IMR-90 (cell line): ENCODE measurements at regions not wholly inside any gene's neighbourhood (a gene's known extent, or its start where the extent isn't known, plus 50 kb on each side); places are given as distances from the start of the nearest gene placed in this dataset.

Source experiments
- ATAC-seq: fragments of 200-7000 bp; cut with Tn5 transposase; 2 replicates; pipeline ENCODE4 v1.9.1; 2020; ENCODE audit warnings: low read depth, mild to moderate bottlenecking, moderate library complexity
- BruUV-seq: library from RNA; stranded (reverse); fragments of 400-500 nt; replicated peaks from 2 replicates; lab custom pipeline; 2021; lab: Mats Ljungman, UMichigan
- CTCF ChIA-PET: fragments of 300-600 bp; formaldehyde crosslinking; extraction: SDS; loops from one replicate; lab custom pipeline; 2021; ENCODE audit warnings: antibody characterized with exemption; lab: Yijun Ruan, JAX
- POLR2A ChIA-PET: fragments of 300-600 bp; sonication (Branson Sonifier 250); formaldehyde crosslinking; loops from one replicate; lab custom pipeline; 2022; ENCODE audit warnings: antibody characterized with exemption; ENCODE audit not compliant: unreplicated experiment; lab: Charles Lee
- DNase-seq: peaks from one replicate; pipeline ENCODE4 v3.0.0; 2013
- H2AFZ ChIP-seq: replicated peaks from 2 replicates; pipeline ENCODE3; 2013; ENCODE audit warnings: low read length, mild to moderate bottlenecking; ENCODE audit not compliant: poor library complexity
- H2AK5ac ChIP-seq: 2 replicates; pipeline ENCODE4 v1.6.1; 2013; ENCODE audit warnings: low read depth, low read length, inconsistent platforms
- H2AK9ac ChIP-seq: replicated peaks from 2 replicates; pipeline ENCODE3; 2013; ENCODE audit warnings: mild to moderate bottlenecking, low read depth, low read length, moderate library complexity; ENCODE audit not compliant: poor library complexity
- H2BK120ac ChIP-seq: 2 replicates; pipeline ENCODE4 v1.6.1; 2013; ENCODE audit warnings: low read depth, low read length, inconsistent platforms
- H2BK15ac ChIP-seq: 3 replicates; pipeline ENCODE4 v1.6.1; 2013; ENCODE audit warnings: low read depth, low read length, inconsistent platforms
- H2BK20ac ChIP-seq: 2 replicates; pipeline ENCODE4 v1.6.1; 2013; ENCODE audit warnings: low read depth, mild to moderate bottlenecking, inconsistent platforms, low read length, moderate library complexity
- H2BK5ac ChIP-seq: 2 replicates; pipeline ENCODE4 v1.6.1; 2013; ENCODE audit warnings: mild to moderate bottlenecking, low read depth, low read length, inconsistent platforms; ENCODE audit not compliant: poor library complexity, severe bottlenecking
- H3K14ac ChIP-seq: replicated peaks from 2 replicates; pipeline ENCODE4 v1.6.1; 2013; ENCODE audit warnings: low read depth, low read length, inconsistent platforms
- H3K18ac ChIP-seq: 2 replicates; pipeline ENCODE4 v1.6.1; 2013; ENCODE audit warnings: low read depth, low read length, control low read depth
- H3K23ac ChIP-seq: 2 replicates; pipeline ENCODE4 v1.6.1; 2013; ENCODE audit warnings: low read depth, low read length, inconsistent platforms
- H3K27ac ChIP-seq: 2 replicates; pipeline ENCODE4 v1.5.1; 2013; ENCODE audit warnings: mild to moderate bottlenecking, control low read depth, low read length; ENCODE audit not compliant: insufficient read depth
- H3K27me3 ChIP-seq: 2 replicates; pipeline ENCODE4 v1.6.1; 2013; ENCODE audit warnings: low read length; ENCODE audit not compliant: control insufficient read depth, insufficient read depth
- H3K36me3 ChIP-seq: 2 replicates; pipeline ENCODE4 v1.6.1; 2013; ENCODE audit warnings: low read length, mixed read lengths; ENCODE audit not compliant: control insufficient read depth, insufficient read depth
- H3K4ac ChIP-seq: 2 replicates; pipeline ENCODE4 v1.6.1; 2013; ENCODE audit warnings: low read depth, low read length, inconsistent platforms
- H3K4me1 ChIP-seq: 2 replicates; pipeline ENCODE4 v1.6.1; 2013; ENCODE audit warnings: low read length, mixed read lengths; ENCODE audit not compliant: control insufficient read depth, insufficient read depth
- H3K4me2 ChIP-seq: 2 replicates; pipeline ENCODE4 v1.6.1; 2013; ENCODE audit warnings: low read depth, mild to moderate bottlenecking, control low read depth, low read length, moderate library complexity
- H3K4me3 ChIP-seq: 2 replicates; pipeline ENCODE4 v1.5.1; 2013; ENCODE audit warnings: low read depth, mild to moderate bottlenecking, control low read depth, low read length, moderate library complexity; ENCODE audit not compliant: insufficient read depth
- H3K56ac ChIP-seq: 2 replicates; pipeline ENCODE4 v1.6.1; 2013; ENCODE audit warnings: low read length, inconsistent platforms; ENCODE audit not compliant: insufficient read depth; ENCODE audit errors: extremely low read depth
- H3K79me1 ChIP-seq, 2 experiments: 2 replicates each; pipeline ENCODE4 v1.6.1; 2013; ENCODE audit warnings: low read length in 2 of 2, inconsistent platforms in 1 of 2, low read depth in 1 of 2
- H3K9ac ChIP-seq: 2 replicates; pipeline ENCODE4 v1.6.1; 2013; ENCODE audit warnings: low read depth, low read length, control low read depth
- H3K9me1 ChIP-seq: 2 replicates; pipeline ENCODE4 v1.6.1; 2013; ENCODE audit warnings: low read length, inconsistent platforms; ENCODE audit not compliant: insufficient read depth
- H3K9me3 ChIP-seq: 2 replicates; pipeline ENCODE4 v1.6.1; 2013; ENCODE audit warnings: low read length; ENCODE audit not compliant: control insufficient read depth, insufficient read depth
- H4K20me1 ChIP-seq: 2 replicates; pipeline ENCODE4 v1.6.1; 2013; ENCODE audit warnings: low read length, inconsistent platforms; ENCODE audit not compliant: insufficient read depth
- H4K5ac ChIP-seq: 2 replicates; pipeline ENCODE4 v1.6.1; 2013; ENCODE audit warnings: mild to moderate bottlenecking, low read depth, low read length, control low read depth
- H4K8ac ChIP-seq, 2 experiments: 2 replicates each; pipeline ENCODE4 v1.6.1; 2013; ENCODE audit warnings: low read depth in 2 of 2, low read length in 2 of 2, control low read depth in 1 of 2, inconsistent platforms in 1 of 2
- H4K91ac ChIP-seq: 2 replicates; pipeline ENCODE4 v1.6.1; 2013; ENCODE audit warnings: low read depth, low read length, inconsistent platforms; ENCODE audit not compliant: insufficient read depth
- BHLHE40 ChIP-seq: fragments of 150-350 bp; IDR thresholded peaks from 2 replicates; pipeline ENCODE4 v1.6.1; 2016; ENCODE audit warnings: mild to moderate bottlenecking, low read depth, low read length
- CHD1 ChIP-seq: IDR thresholded peaks from 2 replicates; pipeline ENCODE4 v1.6.1; 2012; ENCODE audit warnings: low read depth, low read length, improper control_type of control experiment
- CTCF ChIP-seq: conservative IDR thresholded peaks from 2 replicates; pipeline ENCODE4 v1.5.1; 2012; ENCODE audit warnings: mild to moderate bottlenecking, low read depth, low read length, improper control_type of control experiment
- FOS ChIP-seq: fragments of 150-350 bp; IDR thresholded peaks from 2 replicates; pipeline ENCODE4 v1.6.1; 2016; ENCODE audit warnings: low read depth, low read length
- MAFK ChIP-seq: IDR thresholded peaks from 2 replicates; pipeline ENCODE4 v1.6.1; 2012; ENCODE audit warnings: low read depth, low read length, improper control_type of control experiment
- MAZ ChIP-seq: IDR thresholded peaks from 2 replicates; pipeline ENCODE4 v1.6.1; 2012; ENCODE audit warnings: low read depth, mild to moderate bottlenecking, low read length, improper control_type of control experiment, moderate library complexity, borderline replicate concordance
- MXI1 ChIP-seq: IDR thresholded peaks from 2 replicates; pipeline ENCODE4 v1.6.1; 2012; ENCODE audit warnings: low read depth, mild to moderate bottlenecking, low read length, moderate library complexity, borderline replicate concordance
- NFE2L2 ChIP-seq: fragments of 150-350 bp; IDR thresholded peaks from 2 replicates; pipeline ENCODE4 v1.6.1; 2016; ENCODE audit warnings: low read depth, mild to moderate bottlenecking, low read length
- POLR2A ChIP-seq: IDR thresholded peaks from 2 replicates; pipeline ENCODE4 v1.6.1; 2012; ENCODE audit warnings: mild to moderate bottlenecking, low read depth, low read length
- RAD21 ChIP-seq: IDR thresholded peaks from 2 replicates; pipeline ENCODE4 v1.6.1; 2012; ENCODE audit warnings: low read length, improper control_type of control experiment
- SMC3 ChIP-seq: fragments of 150-350 bp; IDR thresholded peaks from 2 replicates; pipeline ENCODE4 v1.6.1; 2016; ENCODE audit warnings: low read depth, mild to moderate bottlenecking, antibody characterized with exemption, low read length, moderate library complexity
- WGBS, 2 experiments: methylation state at CpG; one replicate each; pipeline versions ENCODE4 v1.1.5 to v1.1.7; 2013; ENCODE audit warnings: missing lambda C conversion rate in 2 of 2; ENCODE audit not compliant: insufficient read length in 1 of 2; ENCODE audit errors: extremely low coverage in 2 of 2; 5-methylcytosine and 5-hydroxymethylcytosine counted together
- dilution Hi-C: fragments of 300-500 bp; cut with HindIII; formaldehyde crosslinking; loops from one replicate; pipeline ENCODE4 v1.14.3; 2018; ENCODE audit warnings: low sequenced_read_pairs; ENCODE audit not compliant: unreplicated experiment
- in situ Hi-C: fragments of 300-500 bp; cut with MboI; formaldehyde crosslinking; loops from 3 replicates; pipeline ENCODE4 v1.14.3; 2019; ENCODE audit warnings: low sequenced_read_pairs, inconsistent platforms, mixed read lengths
- intact Hi-C: fragments of 100-400 bp; cut with micrococcal nuclease; formaldehyde crosslinking; loops from 2 replicates; pipeline ENCODE4 v1.10.0; 2022
- TF ChIP-seq, protein P1 (sequence below): fragments of 150-350 bp; IDR thresholded peaks from 2 replicates; pipeline ENCODE4 v1.6.1; 2016; ENCODE audit warnings: low read depth, mild to moderate bottlenecking, low read length, moderate library complexity, borderline replicate concordance

GRCh38 chr2:239898292-239898925, 126.7 kb downstream of the NDUFA10 start:
- TF ChIP-seq NFE2L2 (no peak), RAD21 (no peak), POLR2A (no peak), BHLHE40 (no peak), MAFK (no peak), SMC3 (no peak), MXI1 (no peak), CHD1 (no peak), CTCF (no peak), MAZ (no peak), FOS (no peak)
- TF ChIP-seq, protein P1, sequence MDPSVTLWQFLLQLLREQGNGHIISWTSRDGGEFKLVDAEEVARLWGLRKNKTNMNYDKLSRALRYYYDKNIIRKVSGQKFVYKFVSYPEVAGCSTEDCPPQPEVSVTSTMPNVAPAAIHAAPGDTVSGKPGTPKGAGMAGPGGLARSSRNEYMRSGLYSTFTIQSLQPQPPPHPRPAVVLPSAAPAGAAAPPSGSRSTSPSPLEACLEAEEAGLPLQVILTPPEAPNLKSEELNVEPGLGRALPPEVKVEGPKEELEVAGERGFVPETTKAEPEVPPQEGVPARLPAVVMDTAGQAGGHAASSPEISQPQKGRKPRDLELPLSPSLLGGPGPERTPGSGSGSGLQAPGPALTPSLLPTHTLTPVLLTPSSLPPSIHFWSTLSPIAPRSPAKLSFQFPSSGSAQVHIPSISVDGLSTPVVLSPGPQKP = no peak
- no peak for DNase-seq
- Histone ChIP-seq H3K27me3 (no peaks in the 10 kb centered on the region), H4K91ac (no peak overlapping the region), H4K20me1 (no peaks in the 10 kb centered on the region), H3K14ac (no peak overlapping the region), H2BK20ac (no peak overlapping the region), H3K79me1 (no peaks in the 10 kb centered on the region), H4K8ac (no peak overlapping the region), H3K36me3 (no peaks in the 10 kb centered on the region), H2AK9ac (no peak overlapping the region), H2BK5ac (no peak overlapping the region), H3K4ac (no peak overlapping the region), H3K9me1 (no peaks in the 10 kb centered on the region), H2AFZ (peak overlapping the region; percentile 23), H3K23ac (no peak overlapping the region), H2AK5ac (no peak overlapping the region), H3K9me3 (no peaks in the 10 kb centered on the region), H3K4me3 (no peak overlapping the region), H2BK120ac (no peak overlapping the region), H3K4me1 (no peaks in the 10 kb centered on the region), H3K56ac (no peak overlapping the region), H2BK15ac (no peak overlapping the region), H4K5ac (no peak overlapping the region), H3K4me2 (no peak overlapping the region), H3K9ac (no peak overlapping the region), H3K18ac (no peak overlapping the region), H3K27ac (no peak overlapping the region)
- POLR2A ChIA-PET = no interaction called here
- intact Hi-C loops (no loop called here), dilution Hi-C loops (no loop called here), in situ Hi-C loops (no loop called here)
- no peak for ATAC-seq
- WGBS, 2 experiments = 71% methylated on average over 3 of the region's 13 CpGs; no CpG with 5 or more reads in 1 of the 2 experiments
- no TSS peak for BruUV-seq
- CTCF ChIA-PET = no interaction called here
